HG03060 (cell line): ENCODE measurements at regions not wholly inside any gene's neighbourhood (a gene's known extent, or its start where the extent isn't known, plus 50 kb on each side); places are given as distances from the start of the nearest gene placed in this dataset.

ENCODE experiments used
- ATAC-seq: cut with Tn5 transposase; IDR thresholded peaks from one replicate; pipeline ENCODE4 v1.9.1; 2021; ENCODE audit warnings: low read depth, moderate number of reproducible peaks; ENCODE audit not compliant: unreplicated experiment

DNA sequence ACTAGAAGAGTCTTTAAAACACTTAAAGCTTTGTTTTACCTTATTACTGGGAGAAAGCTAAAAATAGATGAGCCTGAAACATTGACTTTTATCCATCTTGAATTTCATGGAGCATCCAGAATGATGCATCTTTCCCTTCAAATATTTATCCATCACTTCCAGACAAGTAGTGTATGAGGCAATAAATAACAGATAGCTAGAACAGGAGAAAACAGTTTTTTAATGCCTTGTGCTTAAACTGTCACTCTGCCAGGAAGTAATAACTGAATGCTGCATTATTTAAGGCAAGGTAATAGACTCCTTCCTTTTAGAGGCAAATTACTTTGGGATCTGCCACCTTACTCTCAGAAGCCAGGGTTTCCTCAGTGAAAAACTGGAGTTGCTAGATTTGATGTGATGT is 225.8 kb upstream of the NAALADL2 start:
- no peak for ATAC-seq

DNA sequence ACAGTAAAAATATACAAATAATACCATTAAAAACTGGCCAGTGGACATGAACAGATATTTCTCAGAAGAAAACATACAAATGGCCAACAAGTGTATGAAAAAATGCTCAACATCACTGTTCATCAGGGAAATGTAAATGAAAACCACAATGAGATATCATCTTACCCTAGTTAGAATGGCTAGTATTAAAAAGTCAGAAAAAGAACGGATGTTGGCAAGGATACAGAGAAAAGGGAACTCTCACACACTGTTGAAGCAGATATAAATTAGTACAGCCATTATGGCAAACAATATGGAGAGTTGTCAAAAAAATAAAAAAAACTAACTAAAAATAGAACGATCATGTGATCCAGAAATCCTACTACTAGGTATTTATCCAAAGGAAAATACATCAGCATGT is 222.7 kb upstream of the NAALADL2 start:
- no peak for ATAC-seq

DNA sequence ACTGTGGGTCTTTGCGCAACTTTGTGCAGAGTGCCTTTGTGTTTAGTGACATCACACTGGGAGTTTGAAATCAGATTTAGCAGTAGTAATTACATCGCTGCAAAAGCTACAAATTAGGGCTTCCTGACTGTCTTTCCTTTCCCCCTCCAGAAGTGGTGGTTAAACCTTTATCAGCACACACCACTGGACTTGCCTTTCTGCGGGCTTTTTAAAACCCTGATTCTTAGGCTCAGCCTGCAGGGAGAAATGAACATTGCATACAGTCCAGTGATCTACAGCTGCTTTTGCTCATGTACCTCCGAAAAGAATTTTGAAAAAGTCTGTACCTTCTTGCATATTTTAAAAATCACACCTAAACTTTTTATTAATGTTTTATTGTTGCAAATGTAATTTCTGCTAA is 219.7 kb upstream of the NAALADL2 start:
- ATAC-seq, result no peak

DNA sequence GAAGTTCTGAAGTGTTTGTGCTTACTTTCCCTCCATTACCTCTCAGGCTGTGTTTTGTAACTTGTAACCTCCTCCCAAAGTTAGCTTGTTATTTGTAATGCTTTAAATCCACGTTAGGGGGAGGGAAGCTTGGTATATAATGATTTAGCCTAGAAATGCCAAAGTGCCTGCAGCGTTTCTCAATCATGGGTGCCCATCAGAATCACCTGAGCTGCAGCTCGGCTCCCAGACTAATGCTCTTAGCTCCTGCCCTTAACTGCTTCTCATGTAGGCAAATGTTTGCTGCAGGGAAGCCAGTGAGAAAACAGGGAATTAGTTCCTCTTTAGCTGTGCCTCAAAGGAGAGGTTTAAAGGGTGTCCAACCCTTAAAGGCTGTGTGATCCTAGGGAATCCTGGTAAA is 219.2 kb upstream of the NAALADL2 start:
- ATAC-seq, result no peak

DNA sequence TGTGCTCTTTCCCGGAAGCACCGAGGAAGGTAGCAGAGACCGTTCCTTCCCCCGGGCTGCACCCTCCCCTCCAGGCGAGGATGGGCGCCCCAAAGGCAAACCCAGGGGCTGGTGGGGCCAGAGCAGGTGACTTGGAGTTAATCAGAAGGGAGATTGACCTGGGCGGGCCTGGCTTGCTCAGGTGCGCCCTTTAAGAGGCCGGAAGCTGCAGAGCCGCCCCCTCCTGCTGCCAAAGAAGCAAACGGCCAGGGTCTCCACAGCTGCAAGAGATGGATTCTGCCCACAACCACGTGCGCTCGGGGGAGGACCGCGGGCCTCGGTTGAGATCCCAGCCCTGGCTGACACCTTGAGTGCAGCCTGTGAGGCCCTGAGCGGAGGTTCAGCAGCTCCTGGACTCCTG is 218.2 kb upstream of the NAALADL2 start:
- no peak for ATAC-seq

DNA sequence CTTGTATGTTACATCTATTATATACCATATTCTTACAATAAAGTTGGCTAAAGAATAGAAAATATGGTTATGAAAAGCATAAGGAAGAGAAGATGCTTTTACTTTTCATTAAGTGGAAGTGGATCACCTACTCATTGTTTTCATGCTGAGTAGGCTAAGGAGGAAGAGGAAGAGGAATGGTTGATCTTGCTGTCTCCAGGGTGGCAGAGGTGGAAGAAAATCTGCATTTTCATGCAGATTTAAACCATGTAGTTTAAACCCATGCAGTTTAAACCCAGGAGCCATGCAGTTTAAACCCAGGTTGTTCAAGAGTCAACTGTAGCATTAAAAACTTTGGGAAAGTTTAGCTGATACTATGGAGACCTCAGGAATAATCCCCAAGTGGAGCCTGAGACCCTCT is 214.8 kb upstream of the NAALADL2 start:
- ATAC-seq, result no peak

DNA sequence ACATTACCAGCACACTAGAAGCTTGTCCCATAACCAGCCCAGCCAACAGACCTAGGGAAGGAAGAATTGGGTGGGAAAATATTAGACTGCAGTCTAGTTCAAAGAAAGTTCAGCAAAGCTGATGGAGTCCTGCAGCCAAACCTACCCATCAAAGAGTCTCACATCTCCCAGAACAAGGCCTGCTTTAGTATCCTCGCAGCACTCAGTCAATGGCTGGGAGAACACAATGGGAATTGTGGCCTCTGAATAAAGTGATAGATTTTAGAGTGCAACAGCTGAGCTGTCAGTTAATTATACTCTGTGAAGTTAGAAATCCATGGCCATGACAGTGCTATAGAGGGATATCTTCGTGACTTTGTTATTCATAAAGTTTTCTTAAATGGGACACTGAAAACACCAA is 207.2 kb upstream of the NAALADL2 start:
- no peak for ATAC-seq

DNA sequence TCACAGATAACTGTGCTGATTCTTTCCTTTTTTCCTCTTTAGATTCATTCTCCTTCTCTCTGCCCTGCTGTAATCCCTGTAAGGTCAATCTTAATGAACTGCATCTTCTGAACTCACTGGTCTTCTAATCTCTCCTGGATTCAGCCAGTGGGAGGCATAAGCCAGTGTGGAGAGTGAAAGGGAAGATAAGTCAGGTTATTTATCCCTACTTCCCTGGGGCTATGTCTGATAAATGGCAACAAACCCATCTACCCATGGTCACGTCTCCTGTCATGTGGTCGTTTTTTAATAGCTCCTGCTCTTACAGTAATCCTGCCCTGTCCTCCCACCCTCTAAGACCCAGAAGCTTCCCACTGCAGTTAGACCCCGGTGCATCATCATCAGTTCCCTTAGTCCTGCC is 199.6 kb upstream of the NAALADL2 start:
- ATAC-seq, result no peak

DNA sequence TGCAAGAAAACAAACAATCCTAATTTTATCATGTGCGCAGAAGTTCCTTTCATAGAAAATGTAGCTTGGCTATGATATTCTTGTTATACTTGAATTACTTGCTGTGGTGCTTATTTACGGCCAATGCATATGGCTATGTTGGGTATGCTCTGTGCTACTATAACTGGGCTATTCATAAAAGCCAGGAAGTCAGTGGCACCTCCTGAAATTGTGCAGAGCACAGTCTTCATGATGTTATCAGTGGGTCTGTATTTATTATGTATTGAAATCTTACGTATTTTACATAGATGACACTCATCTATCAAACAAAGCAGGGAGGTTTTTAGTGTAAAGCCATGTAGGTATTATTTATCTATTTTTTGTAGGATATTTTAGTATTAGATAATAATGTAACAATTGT is 196.5 kb upstream of the NAALADL2 start:
- no peak for ATAC-seq

DNA sequence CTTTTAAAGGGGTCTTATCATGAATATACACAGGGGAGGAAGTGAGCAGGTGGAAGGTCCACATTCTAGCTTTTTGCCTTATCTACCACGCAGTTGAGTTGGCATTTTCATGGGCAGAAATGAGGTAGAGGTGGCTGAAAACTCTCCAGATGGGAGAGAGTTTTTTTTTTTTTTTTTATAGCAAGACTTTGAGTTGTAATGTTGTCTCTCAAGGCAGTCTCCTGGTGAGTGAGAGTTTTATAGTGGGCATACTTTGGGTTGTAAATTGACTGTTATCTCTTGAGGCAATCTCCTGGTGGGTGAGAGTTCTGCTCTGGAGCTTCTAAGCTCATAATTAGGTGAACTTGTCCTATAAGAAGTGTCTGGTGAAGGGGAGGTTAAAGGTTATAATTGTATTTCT is 191.7 kb upstream of the NAALADL2 start:
- no peak for ATAC-seq

DNA sequence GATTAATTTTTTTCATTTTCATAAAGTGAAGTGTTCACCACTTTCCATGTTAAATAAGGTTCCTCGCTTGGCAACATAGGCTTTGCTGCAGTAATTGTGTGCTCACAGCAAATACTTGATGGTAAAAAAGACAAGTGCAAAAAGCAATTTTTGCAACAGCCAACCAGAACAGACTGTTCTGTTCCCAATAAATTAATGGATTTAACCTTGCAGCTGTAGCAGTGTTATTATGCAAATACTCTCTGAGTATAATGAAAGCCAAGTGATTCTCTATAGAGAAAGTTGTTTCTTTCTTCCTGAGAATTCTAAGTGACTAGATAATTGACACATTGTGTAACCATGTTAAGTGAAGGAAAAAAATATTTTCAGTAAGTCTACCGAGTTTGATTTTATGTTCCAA is 183.7 kb upstream of the NAALADL2 start:
- ATAC-seq, result no peak

DNA sequence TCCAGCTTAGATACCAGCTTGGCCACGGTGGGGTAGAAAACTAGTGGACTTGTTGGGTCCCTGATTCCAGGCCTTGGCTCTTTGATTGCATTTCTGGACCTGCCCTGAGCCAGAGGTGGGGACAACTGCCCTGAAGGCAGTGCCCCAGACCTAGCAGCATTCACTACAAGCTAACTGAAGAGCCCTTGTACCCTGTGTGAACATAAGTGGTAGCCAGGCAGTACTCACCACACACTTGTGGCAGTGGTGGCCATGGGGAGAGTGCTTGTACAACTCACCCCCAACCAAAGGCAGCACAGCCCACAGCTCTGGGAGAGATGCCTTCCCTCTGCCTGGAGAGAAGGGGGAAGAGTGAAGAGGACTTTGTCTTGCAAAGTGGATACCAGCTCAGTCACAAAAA is 177.3 kb upstream of the NAALADL2 start:
- ATAC-seq, result no peak

DNA sequence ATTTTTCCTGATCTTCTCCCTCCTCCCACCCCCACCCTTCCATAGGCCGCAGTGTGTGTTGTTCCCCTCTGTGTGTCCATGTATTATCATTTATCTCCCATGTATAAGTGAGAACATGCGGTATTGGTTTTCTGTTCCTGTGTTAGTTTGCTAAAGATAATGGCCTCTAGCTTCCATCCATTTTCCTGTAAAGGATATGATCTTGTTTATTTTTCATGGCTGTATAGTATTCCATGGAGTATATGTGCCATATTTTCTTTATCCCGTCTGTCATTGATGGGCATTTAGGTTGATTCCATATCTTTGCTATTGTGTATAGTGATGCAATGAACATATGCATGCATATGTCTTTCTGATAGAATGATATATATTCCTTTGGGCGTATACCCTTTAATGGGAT is 173.3 kb upstream of the NAALADL2 start:
- no peak for ATAC-seq

DNA sequence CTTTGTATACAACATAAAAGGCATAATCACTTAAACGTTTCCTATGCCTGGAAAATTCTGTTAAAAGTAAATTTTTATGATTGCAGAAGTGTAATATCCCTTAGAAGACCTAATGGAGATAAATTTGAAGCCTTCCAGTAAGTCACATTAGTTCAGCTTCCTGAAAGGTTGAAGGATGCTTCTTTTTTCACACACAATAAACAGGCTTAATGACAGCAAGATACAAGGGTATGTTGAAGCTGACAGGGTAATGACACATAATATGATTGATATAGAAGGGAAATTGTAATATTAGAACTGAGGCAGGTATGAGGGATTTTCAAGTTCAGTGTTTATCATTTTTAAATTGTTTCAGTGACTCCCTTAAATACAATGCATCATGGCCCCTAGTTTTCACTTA is 161.8 kb upstream of the NAALADL2 start:
- no peak for ATAC-seq

DNA sequence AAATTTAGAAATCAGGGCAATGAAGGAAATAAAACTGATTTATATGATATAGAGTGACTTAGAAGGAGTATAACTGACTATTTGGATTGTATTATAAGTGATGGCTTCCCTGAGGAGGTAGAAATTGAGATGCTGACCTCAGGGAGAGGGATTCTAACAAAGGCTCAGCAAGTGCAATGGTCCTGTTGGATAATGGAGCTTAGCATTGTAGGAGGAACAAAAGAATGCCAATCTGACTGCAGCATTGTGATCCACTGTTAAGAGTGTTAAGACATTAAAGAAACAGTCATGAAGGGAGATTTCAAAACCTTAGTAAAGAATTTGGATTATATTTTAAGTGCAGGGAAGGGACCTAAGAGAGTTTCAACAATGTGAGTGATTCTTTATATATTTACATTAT is 158.4 kb upstream of the NAALADL2 start:
- ATAC-seq, result no peak

DNA sequence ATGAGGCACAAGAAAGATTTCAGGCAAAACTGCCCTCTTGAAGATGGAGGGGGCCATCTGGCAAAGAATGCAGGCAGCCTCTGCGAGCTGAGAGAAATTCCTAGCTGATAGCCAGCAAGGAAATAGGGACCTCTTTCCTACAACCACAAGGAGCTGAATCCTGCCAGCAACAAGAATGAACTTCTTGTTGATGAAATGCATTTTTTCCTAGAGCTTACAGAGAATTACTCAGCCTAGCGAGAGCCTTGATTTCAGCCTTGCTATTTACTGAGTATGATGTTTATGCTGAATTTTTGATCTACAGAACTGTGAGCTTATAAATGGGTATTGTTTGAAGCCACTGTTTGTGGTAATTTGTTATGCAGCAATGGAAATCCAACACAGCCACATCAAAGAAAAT is 148.5 kb upstream of the NAALADL2 start:
- no peak for ATAC-seq

DNA sequence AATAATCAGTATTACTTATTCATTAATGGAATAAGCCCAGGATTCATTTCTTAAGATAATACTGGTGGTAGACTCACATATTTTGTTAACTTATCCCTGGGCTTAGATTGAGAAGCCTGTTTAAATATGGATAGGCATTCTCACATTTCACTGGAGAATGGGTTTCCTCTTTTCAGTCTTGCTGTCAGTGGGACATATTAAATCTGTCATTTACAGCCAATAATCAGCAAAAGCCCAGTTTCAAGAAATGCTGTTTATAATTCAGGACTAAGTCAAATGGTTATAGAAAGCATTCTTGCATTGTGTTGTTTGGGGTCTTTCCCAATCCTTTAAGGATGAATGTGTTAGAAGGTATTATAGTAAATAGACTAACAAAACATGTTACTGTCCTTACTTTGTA is 143.7 kb upstream of the NAALADL2 start:
- no peak for ATAC-seq

DNA sequence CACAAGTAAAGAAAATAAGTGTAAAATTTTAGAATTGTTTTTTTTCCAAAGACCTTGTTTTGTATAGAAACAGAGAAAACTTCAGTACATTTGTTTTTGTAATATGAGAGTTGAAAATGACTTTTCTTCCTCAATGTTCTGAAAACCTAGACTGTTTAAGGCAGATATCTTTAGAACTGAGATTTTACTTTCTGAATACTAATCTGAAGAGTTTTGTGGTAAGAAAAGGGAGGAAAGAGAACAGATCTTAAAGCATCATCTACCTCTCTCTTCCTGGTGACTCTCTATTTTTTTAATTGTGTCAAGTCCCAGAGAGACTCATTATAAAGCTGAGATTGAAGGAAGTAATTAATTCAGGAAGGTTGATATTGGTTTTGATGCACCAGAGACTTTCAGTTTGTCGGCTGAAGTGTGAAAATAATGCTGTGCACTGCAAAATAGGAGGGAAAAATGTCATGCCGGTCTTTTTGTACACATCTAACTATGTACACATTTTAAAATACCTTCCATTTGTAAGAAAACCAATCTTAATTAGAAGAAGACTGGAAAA is 142.1 kb upstream of the NAALADL2 start:
- ATAC-seq, result no peak

DNA sequence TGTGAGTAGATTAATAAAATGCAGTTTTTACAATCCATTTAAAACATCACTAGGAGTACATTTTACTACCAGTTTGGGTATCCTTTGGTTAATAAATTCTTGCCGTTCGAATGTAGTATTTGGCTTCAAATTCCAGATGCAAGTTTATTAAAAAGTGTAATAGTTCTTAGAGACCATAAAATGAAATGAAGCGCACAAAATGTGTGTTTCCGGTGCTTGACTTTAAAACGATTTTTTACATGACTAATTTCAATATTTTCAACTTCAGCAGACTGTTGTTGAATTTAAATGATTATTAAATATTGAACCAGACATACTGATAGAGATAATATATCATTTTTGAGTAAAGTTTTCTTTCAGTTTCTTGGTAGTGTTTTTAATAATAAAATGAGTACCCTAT is 138.4 kb upstream of the NAALADL2 start:
- ATAC-seq, result no peak

DNA sequence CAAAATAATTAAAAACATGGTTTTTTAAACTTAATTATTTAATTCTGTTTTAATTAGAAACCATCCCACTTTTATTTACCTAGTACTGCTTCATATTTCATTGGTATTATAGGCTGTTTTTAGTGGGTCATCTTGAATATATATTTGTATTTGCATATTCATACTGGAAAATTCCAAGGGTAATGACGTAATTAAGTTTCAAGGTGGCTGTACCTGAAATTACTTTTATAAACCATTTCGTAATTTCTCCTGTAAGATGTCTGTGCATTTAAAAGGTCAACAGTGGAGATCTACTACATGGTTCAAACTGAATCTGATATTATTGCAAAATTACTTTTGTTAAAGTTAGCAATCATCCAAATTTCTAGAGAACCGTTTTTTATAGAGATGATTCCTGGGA is 133.8 kb upstream of the NAALADL2 start:
- no peak for ATAC-seq

DNA sequence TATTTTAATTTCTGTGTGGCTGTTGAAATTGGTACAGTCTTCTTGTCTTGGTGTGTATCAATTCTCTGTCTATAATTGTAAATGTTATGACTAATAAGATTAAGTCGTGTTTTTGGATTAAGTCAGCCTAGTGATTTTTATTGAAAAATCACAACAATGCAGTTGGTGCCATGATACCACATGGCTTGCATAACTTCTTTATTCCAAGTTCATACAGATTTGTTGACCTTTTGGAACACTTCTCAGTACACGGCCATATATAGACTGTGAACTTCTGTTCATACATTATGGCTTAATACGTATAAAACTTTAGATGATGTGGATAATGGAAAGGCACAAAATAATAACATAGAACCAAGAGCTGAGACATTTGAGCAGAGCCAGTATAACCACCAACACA is 121.2 kb upstream of the NAALADL2 start:
- ATAC-seq, result no peak

DNA sequence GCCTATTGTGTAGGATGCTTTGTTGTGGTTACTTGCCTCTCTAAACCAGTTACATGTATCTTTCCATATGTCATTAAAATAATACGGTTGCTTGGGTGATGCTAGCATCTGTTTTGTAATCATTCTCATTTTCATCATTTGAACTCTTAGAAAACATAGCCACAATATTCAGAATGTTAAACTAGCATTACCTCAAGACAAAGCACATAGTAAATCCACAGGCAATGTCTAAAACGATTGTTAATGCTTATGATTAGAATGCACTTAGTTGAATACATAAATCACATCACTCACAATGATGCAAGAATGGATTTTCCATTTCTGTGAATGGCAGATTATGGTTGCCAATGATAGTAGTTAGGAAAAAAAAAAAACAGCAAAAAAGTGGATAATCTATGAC is 110.0 kb upstream of the NAALADL2 start:
- ATAC-seq, result no peak
